CD14-positive monocyte (primary cell): ENCODE measurements at regions not wholly inside any gene's neighbourhood (a gene's known extent, or its start where the extent isn't known, plus 50 kb on each side); places are given as distances from the start of the nearest gene placed in this dataset.

Source experiments
- DNase-seq, 3 donors: peaks; one replicate each; pipeline ENCODE4 v3.0.0-alpha.2; 2011 to 2022
- H2AFZ ChIP-seq: 2 replicates; pipeline ENCODE4 v1.6.0; 2012; ENCODE audit warnings: mild to moderate bottlenecking, low read depth, low read length, inconsistent platforms; ENCODE audit not compliant: insufficient read depth, poor library complexity, severe bottlenecking
- H3K27ac ChIP-seq, 2 donors: 1 replicate in 1 of 2; 2 replicates in 1 of 2; pipeline ENCODE4 v1.5.1; 2012 to 2013; ENCODE audit warnings: low read length in 2 of 2, control low read depth in 1 of 2, inconsistent platforms in 1 of 2, low read depth in 1 of 2, mild to moderate bottlenecking in 1 of 2
- H3K27me3 ChIP-seq, 2 donors: one replicate each; pipeline versions ENCODE4 v1.6.0 to v1.6.1; 2011 to 2013; ENCODE audit warnings: low read length in 2 of 2; ENCODE audit not compliant: control insufficient read depth in 2 of 2, insufficient read depth in 2 of 2
- H3K36me3 ChIP-seq, 2 donors: replicated peaks in 1 of 2; 1 replicate in 1 of 2; 2 replicates in 1 of 2; pipeline versions ENCODE4 v1.5.1 to v1.6.1; 2012 to 2013; ENCODE audit warnings: low read length in 2 of 2, control low read depth in 1 of 2, inconsistent platforms in 1 of 2, mild to moderate bottlenecking in 1 of 2; ENCODE audit not compliant: insufficient read depth in 2 of 2, control insufficient read depth in 1 of 2
- H3K4me1 ChIP-seq, 2 donors: 1 replicate in 1 of 2; 2 replicates in 1 of 2; pipeline versions ENCODE4 v1.5.1 to v1.6.1; 2012 to 2013; ENCODE audit warnings: low read length in 2 of 2, control low read depth in 1 of 2, inconsistent platforms in 1 of 2, mild to moderate bottlenecking in 1 of 2, moderate library complexity in 1 of 2; ENCODE audit not compliant: insufficient read depth in 2 of 2, control insufficient read depth in 1 of 2
- H3K4me2 ChIP-seq: replicated peaks from 2 replicates; pipeline ENCODE3; 2012; ENCODE audit warnings: low read length, moderate library complexity, mild to moderate bottlenecking; ENCODE audit not compliant: poor library complexity, severe bottlenecking; ENCODE audit errors: extremely low read depth
- H3K4me3 ChIP-seq, 3 experiments: fragments of 200-600 bp in 1 of 3; sonication (generic) in 1 of 3; replicated peaks in 1 of 3; 1 replicate in 2 of 3; 2 replicates in 1 of 3; pipeline ENCODE4 v1.5.1; 2011 to 2013; ENCODE audit warnings: low read length in 3 of 3, mild to moderate bottlenecking in 3 of 3, control low read depth in 2 of 3, low read depth in 2 of 3, inconsistent platforms in 1 of 3, moderate library complexity in 1 of 3
- H3K79me2 ChIP-seq: 2 replicates; pipeline ENCODE4 v1.6.0; 2012; ENCODE audit warnings: mild to moderate bottlenecking, control low read depth, inconsistent platforms, low read length, moderate library complexity; ENCODE audit not compliant: insufficient read depth
- H3K9ac ChIP-seq: 2 replicates; pipeline ENCODE4 v1.6.0; 2017; ENCODE audit warnings: low read length, mild to moderate bottlenecking; ENCODE audit not compliant: insufficient read depth, poor library complexity, severe bottlenecking
- H3K9me3 ChIP-seq, 2 donors: replicated peaks in 1 of 2; 1 replicate in 1 of 2; 2 replicates in 1 of 2; pipeline versions ENCODE4 v1.5.1 to v1.6.1; 2012 to 2013; ENCODE audit warnings: low read length in 2 of 2, control low read depth in 1 of 2; ENCODE audit not compliant: control insufficient read depth in 1 of 2, insufficient read depth in 1 of 2
- H4K20me1 ChIP-seq: 2 replicates; pipeline ENCODE4 v1.6.0; 2012; ENCODE audit warnings: mild to moderate bottlenecking, low read length, control low read depth, moderate library complexity; ENCODE audit not compliant: insufficient read depth
- H3K27ac Mint-ChIP-seq, 7 donors: one replicate each; pipeline ENCODE4 v1.8.0; 2020; ENCODE audit warnings: mild to moderate bottlenecking in 7 of 7, mixed read lengths in 7 of 7, moderate library complexity in 6 of 7, inconsistent platforms in 2 of 7
- H3K27me3 Mint-ChIP-seq, 3 donors: one replicate each; pipeline ENCODE4 v1.8.0; 2021 to 2022; ENCODE audit warnings: low read depth in 3 of 3, mild to moderate bottlenecking in 3 of 3, mixed read lengths in 3 of 3, moderate library complexity in 3 of 3, inconsistent platforms in 1 of 3
- H3K36me3 Mint-ChIP-seq, 2 donors: one replicate each; pipeline ENCODE4 v1.8.0; 2020; ENCODE audit warnings: mixed read lengths in 2 of 2, inconsistent platforms in 1 of 2, mild to moderate bottlenecking in 1 of 2
- H3K4me1 Mint-ChIP-seq: one replicate; pipeline ENCODE4 v1.8.0; 2020; ENCODE audit warnings: mild to moderate bottlenecking, mixed read lengths
- H3K4me3 Mint-ChIP-seq, 2 donors: one replicate each; pipeline ENCODE4 v1.8.0; 2020; ENCODE audit warnings: mild to moderate bottlenecking in 2 of 2, mixed read lengths in 2 of 2, moderate library complexity in 1 of 2
- H3K9me3 Mint-ChIP-seq, 7 donors: one replicate each; pipeline ENCODE4 v1.8.0; 2020 to 2022; ENCODE audit warnings: mixed read lengths in 7 of 7, mild to moderate bottlenecking in 6 of 7, moderate library complexity in 6 of 7, inconsistent platforms in 2 of 7
- WGBS: methylation state at CpG from one replicate; pipeline ENCODE4 v1.1.5; 2013; ENCODE audit warnings: missing lambda C conversion rate; ENCODE audit not compliant: insufficient coverage; 5-methylcytosine and 5-hydroxymethylcytosine counted together
- intact Hi-C, 2 donors: fragments of 100-400 bp; cut with micrococcal nuclease; formaldehyde crosslinking; loops; one replicate each; pipeline versions ENCODE4 v1.15.0 to v1.15.1; 2023
- TF ChIP-seq, protein P1 (sequence below): fragments of 200-600 bp; IDR thresholded peaks from one replicate; pipeline ENCODE4 v1.8.0; 2022; ENCODE audit warnings: antibody characterized with exemption, mild to moderate bottlenecking

DNA sequence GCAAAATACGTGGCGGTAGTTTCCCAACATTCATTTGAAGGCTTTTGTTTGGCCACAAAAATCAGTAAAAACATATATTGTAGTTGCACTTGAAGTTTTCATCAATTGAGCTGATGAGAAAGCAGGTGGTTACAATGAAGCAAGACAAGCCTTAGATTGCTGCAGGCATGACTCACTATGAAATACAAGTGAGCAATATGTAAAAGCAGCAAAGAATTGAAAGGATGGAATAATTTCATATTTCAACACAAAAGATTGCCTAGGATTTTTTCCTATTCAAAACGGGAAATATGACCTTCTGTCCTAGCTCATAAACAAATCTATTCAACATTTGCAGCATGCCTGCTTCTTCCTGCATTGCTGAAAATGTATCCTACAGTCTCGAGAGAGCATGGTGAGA, 190.9 kb upstream of the BANK1 start:
- WGBS = no CpG with 5 or more reads among the region's 4 CpGs
- Mint-ChIP-seq H3K9me3 (peaks cover 0 to 2% (median 0%) of the 10 kb centered on the region in 7 donors), H3K4me1 (peaks cover 34% of the 10 kb centered on the region), H3K27me3 (no peaks in the 10 kb centered on the region), H3K27ac (peak overlapping the region in 5 of 7 donors; percentile 19 to 80 (median 63)), H3K36me3 (no peaks in the 10 kb centered on the region), H3K4me3 (no peak overlapping the region)
- Histone ChIP-seq H3K27ac (peak overlapping the region in 1 of 2 donors; percentile 6), H4K20me1 (no peaks in the 10 kb centered on the region), H3K9ac (no peak overlapping the region), H3K27me3 (no peaks in the 10 kb centered on the region), H3K4me1 (peaks cover 24 to 34% of the 10 kb centered on the region in 2 donors), H2AFZ (no peak overlapping the region), H3K79me2 (no peaks in the 10 kb centered on the region), H3K4me2 (no peak overlapping the region), H3K4me3 (no peak overlapping the region), H3K9me3 (no peaks in the 10 kb centered on the region), H3K36me3 (no peaks in the 10 kb centered on the region)
- DNase-seq = peak; percentile 24 to 64 (median 41)
- intact Hi-C loops = loop anchor here in 1 of 2 donors (10.0 kb wide), 1 partner anchor 255 kb away; the partner anchor contains the start of gene PPP3CA
- TF ChIP-seq, protein P1, sequence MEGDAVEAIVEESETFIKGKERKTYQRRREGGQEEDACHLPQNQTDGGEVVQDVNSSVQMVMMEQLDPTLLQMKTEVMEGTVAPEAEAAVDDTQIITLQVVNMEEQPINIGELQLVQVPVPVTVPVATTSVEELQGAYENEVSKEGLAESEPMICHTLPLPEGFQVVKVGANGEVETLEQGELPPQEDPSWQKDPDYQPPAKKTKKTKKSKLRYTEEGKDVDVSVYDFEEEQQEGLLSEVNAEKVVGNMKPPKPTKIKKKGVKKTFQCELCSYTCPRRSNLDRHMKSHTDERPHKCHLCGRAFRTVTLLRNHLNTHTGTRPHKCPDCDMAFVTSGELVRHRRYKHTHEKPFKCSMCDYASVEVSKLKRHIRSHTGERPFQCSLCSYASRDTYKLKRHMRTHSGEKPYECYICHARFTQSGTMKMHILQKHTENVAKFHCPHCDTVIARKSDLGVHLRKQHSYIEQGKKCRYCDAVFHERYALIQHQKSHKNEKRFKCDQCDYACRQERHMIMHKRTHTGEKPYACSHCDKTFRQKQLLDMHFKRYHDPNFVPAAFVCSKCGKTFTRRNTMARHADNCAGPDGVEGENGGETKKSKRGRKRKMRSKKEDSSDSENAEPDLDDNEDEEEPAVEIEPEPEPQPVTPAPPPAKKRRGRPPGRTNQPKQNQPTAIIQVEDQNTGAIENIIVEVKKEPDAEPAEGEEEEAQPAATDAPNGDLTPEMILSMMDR = no peak

DNA sequence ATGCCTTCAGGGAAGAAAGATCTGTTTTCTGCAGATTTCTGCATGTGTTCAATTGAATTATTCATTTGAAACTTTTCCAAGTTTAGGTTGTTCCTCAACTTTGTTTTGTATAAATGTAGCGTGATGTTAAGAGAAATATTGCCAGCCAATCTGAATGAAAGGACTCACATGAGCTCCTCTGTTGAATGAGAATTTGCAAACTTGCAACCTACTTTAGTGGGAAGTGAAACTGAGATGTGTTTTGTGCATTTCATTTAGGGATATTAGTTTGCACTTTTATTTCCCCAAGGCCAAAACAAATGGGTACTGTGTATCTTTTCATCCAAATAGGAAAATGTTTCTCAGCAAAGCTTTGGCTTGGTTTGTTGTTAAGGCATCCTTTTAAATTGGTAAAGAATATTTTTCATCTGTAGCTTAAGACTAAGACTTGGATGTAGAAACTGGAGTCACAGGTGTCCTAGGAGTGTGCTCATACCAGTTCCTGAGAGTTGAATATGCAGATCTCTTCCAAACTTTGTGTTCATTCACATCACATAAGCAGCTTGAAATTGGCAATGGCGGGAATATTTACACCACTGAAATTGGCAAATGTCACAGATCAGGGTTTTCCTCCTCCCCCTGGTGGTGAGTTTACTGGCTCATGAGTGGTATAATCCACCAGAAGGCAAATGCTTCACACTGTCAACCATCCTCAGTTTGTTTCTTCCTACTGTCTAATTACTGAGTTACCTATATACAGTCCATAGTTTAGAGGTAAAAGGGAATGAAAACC, 193.6 kb upstream of the BANK1 start:
- peaks cover 24 to 34% of the 10 kb centered on the region in 2 donors for H3K4me1 ChIP-seq
- peaks cover 35% of the 10 kb centered on the region for H3K4me1 Mint-ChIP-seq
- DNase-seq = peak; percentile 18 to 41 (median 21)
- peak overlapping the region in 1 of 2 donors; percentile 53 for H3K27ac ChIP-seq
- TF ChIP-seq, protein P1 = no peak
- no peak overlapping the region for H3K9ac ChIP-seq
- no peaks in the 10 kb centered on the region for H3K27me3 Mint-ChIP-seq
- WGBS = 13% methylated on average over 1 of the region's 2 CpGs
- no peaks in the 10 kb centered on the region for H3K27me3 ChIP-seq
- no peak overlapping the region for H3K4me3 Mint-ChIP-seq
- no peak overlapping the region for H2AFZ ChIP-seq
- intact Hi-C loops = loop anchor here in 1 of 2 donors (10.0 kb wide), 1 partner anchor 252 kb away; the partner anchor contains the start of gene PPP3CA
- no peaks in the 10 kb centered on the region for H3K36me3 ChIP-seq
- no peaks in the 10 kb centered on the region for H3K9me3 ChIP-seq
- peak overlapping the region; percentile 17 for H3K4me2 ChIP-seq
- no peaks in the 10 kb centered on the region for H3K79me2 ChIP-seq
- H3K36me3 Mint-ChIP-seq = no peaks in the 10 kb centered on the region
- no peaks in the 10 kb centered on the region for H4K20me1 ChIP-seq
- peak overlapping the region in 6 of 7 donors; percentile 24 to 85 (median 60) for H3K27ac Mint-ChIP-seq
- H3K4me3 ChIP-seq = no peak overlapping the region
- H3K9me3 Mint-ChIP-seq = peaks cover 0 to 3% (median 0%) of the 10 kb centered on the region in 7 donors
